GM21390 (cell line): ENCODE measurements at regions not wholly inside any gene's neighbourhood (a gene's known extent, or its start where the extent isn't known, plus 50 kb on each side); places are given as distances from the start of the nearest gene placed in this dataset.
"Not testable (repeated sequence)": the region's sequence is repeated elsewhere in the genome, so short reads cannot be mapped to it uniquely, and the experiment has no call there.

Experiments used
- ATAC-seq: cut with Tn5 transposase; IDR thresholded peaks from one replicate; pipeline ENCODE4 v1.9.1; 2021; ENCODE audit not compliant: unreplicated experiment

DNA sequence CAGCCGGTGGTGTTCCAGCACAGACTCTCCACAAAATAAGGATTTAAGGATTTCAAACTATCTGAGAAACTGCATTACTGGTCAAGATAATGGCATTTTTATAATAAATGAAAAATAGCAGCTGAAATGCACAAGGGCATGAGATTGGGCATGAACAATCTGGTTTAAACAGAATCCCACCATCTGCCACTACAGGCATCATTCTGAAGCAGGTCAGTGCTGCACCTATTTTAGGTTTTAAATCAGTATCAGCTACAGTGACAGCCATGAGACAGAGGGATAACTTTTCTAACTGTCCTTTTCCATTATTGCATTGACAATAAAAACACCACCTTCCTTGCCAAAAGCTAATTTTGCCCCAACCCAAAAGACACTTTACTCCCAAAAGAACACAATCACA is 186.8 kb downstream of the ETV1 start:
- no peak for ATAC-seq

DNA sequence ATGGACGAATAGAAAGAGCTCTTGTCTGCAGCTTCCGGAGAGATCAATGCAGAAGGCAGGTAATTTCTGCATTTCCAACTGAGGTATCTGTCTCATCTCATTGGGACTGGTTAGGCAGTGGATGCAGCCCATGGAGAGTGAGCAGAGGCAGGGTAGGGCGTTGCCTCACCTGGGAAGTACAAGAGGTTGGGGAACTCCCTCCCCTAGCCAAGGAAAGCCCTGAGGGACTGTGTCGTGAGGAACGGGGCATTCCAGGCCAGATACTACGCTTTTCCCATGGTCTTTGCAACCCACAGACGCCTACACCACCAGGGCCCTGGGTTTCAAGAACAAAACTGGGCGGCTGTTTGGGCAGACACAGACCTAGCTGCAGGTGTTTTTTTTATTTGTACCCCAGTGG is 186.3 kb downstream of the ETV1 start:
- no peak for ATAC-seq

DNA sequence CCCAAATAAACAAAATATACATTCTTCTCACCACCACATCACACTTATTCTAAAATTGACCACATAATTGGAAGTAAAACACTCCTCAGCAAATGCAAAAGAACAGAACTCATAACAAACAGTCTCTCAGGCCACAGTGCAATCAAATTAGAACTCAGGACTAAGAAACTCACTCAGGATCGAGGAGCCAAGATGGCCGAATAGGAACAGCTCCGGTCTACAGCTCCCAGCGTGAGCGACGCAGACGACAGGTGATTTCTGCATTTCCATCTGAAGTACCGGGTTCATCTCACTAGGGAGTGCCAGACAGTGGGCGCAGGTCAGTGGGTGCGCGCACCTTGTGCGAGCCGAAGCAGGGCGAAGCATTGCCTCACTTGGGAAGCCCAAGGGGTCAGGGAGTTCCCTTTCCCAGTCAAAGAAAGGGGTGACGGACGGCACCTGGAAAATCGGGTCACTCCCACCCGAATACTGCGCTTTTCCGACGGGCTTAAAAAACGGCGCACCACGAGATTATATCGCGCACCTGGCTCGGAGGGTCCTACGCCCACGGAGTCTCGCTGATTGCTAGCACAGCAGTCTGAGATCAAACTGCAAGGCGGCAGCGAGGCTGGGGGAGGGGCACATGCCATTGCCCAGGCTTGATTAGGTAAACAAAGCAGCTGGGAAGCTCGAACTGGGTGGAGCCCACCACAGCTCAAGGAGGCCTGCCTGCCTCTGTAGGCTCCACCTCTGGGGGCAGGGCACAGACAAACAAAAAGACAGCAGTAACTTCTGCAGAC is 183.2 kb downstream of the ETV1 start:
- ATAC-seq, result not testable (repeated sequence)

DNA sequence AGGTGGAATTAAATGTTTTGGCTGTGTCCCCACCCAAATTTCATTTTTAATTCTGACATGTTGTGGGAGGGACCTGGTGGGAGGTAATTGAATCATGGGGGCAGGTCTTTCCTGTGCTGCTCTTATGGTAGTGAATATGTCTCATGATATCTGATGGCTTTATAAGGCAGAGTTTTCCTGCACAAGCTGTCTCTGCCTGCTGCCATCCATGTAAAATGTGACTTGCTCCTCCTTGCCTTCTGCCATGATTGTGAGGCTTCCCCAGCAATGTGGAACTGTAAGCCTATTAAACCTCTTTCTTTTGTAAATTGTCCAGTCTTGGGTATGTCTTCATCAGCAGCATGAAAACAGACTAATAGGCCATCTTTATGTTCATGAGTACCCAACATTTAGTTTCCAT is 172.2 kb downstream of the ETV1 start:
- ATAC-seq, result not testable (repeated sequence)

DNA sequence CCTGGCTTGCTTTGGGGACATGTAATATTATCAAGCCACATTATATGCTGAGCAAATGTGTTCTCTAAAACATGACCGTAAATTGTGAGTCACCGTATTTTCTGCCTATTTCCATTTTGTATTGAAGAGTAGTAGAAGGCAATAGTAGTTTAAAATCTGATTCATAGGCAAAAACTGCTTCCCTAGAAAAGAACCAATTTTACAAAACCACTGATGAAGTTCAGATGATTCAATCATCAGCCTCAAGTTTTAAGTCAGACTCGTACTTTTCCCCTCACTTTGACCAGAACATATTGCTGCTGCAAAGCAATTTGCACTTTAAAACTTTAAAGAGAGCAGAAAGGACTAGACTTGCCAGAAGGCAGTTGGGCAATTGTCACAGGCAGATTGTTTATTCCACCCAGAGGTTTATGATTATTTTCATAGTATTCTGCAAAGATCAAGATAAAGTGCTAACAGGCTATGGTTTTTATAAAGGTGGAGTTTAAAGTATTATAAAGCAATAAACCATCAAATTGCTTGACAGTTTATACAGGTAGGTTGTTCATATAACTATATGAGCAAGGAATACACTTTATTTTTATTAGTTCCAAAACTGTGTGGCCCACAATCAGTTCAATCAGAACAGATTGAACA is 168.2 kb downstream of the ETV1 start:
- ATAC-seq, result no peak

DNA sequence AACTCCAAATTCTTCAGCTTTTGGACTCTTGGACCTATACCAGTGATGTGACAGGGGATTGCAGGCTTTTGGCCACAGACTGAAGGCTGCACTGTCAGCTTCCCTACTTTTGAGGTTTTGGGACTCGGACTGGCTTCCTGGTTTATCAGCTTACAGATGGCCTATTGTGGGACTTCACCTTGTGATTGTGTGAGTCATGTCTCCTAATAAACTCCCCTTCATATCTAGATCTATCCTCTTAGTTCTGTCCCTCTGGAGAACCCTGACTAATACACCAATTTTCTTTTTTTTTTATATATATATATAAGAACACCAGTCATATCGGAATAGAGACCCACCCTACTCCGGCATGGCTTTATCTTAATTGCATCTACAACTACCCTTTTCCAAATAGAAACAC is 166.8 kb downstream of the ETV1 start:
- ATAC-seq, result no peak

DNA sequence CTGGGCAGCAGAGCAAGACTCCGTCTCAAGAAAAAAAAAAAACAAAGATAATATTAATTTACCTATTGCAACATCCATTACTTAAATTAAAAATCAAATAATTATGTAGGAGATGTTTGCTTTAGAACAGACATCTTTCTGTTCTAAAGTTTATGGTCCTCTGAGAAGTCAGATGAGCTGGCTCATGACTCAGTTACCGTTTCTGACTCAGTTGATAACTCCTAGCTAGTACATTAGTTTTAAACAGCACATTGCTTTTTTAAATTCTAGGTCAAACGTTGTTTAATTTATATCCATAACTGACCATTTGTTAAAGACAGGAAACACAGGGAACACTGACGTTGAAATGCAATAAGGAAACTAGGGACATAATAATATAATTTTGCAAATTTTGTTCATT is 162.7 kb downstream of the ETV1 start:
- ATAC-seq, result no peak

DNA sequence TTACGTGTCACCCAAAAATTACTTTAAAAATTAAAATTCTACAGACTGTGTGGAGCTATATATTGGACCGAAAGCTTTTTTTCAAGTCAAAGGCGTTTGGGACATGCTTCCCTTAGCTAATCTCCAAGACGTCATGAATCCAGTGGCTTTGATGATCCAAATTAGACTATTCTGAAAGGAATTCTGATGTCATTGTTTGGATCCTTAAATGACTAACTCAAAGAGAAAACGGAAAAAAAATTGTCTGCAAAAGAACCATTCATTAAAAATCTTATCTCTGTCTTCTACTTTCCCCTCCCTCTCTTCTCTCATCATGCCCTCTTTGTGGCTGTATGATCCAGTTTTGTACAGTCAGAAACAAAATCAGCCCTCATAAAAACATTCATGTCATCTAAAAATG is 161.8 kb downstream of the ETV1 start:
- no peak for ATAC-seq

DNA sequence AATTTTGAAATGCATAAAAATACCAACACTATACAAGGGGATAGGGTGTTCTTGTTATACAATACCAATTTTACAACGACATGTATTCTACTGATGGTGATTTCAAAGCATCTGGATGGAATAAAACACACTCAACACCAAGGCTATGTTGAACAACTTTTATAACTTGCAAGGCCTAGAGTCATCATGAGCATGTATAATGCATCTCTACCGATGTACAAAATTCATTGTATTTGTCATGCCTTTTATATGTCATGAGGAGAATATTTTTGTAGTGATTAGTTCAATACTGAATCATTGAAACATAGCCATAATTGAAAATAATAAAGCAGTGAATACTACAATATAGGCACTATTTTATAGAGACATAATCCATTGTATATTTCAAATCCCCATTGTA is 160.2 kb downstream of the ETV1 start:
- no peak for ATAC-seq

DNA sequence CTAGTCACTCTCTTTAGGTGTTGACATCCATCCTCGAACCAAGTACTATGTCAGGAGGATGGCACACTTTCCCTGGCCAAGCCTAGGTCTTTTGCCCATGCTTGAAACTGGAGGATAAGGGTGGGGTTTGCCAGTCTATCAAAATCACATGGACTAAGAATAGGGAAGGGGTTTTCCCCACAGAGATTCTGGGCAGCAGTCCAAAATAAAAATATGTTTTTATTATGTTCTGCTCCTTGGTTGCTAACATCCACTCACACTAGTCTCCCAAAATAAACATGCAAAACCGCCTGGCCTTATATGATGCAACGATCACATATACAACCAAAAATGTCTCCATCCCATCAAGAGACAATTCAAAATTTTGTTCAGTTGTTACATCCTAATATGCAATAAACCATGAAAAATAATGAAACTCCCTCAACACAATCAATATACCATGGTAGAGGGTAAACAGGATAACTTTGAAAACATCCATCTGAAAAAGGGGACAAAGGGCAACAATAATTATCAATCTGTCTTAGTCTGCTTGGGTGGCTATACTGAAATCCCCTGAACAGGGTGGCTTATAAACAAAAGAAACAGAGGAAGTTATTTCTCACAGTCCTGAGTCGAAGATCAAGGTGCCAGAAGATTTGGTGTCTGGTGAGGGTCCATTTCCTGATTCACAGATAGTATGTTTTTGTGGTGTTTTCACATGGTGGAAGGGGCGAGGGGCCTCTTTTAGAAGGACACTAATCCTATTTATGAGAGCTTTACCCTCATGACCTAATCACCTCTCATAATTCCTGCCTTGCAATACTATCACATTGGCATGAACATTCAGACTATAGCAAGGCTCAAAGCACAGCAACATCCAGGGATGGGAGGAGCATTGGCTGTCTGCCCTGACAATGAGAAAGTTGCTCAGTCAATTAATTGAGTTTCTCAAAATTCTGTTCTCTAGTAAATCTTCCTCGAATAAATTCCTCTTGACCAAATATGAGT is 159.3 kb downstream of the ETV1 start:
- ATAC-seq, result no peak

DNA sequence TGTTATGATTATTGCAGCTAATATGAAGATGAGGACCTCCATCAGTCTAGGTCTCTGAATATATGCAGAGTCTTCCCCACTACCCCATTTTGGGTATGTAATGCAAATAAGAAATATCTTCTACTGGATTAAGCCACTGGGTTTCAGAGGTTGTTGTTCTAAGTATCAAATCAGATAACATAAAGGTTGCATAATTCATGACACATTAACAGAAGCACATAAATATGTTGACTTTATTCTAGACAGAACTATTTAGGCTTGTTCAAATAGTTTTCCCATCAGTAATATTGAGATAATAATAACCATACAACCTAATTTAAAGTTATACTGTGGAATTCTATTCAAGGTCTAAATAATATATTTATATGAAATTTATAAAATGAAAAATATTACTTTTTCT is 157.1 kb downstream of the ETV1 start:
- ATAC-seq, result no peak

DNA sequence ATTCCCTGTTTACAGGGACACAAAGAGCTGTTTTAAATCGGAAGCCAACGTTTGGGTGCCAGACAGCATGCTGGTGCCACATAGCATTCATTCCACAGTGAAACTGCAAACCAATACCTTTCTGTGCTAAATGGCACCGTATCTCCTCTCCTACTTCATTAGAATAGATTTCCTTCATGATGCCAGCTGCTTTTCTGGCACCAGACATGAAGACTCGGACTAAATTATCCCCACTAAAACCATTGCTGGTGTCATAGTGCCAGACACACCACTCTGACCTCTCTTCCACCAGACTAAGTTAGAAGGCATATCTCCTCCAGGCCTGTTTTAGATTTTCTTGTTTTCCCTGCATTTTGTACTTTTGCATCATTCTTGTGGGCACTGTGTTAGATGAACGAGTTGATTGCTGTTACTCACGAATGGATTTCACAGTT is 155.1 kb downstream of the ETV1 start:
- ATAC-seq, result no peak

DNA sequence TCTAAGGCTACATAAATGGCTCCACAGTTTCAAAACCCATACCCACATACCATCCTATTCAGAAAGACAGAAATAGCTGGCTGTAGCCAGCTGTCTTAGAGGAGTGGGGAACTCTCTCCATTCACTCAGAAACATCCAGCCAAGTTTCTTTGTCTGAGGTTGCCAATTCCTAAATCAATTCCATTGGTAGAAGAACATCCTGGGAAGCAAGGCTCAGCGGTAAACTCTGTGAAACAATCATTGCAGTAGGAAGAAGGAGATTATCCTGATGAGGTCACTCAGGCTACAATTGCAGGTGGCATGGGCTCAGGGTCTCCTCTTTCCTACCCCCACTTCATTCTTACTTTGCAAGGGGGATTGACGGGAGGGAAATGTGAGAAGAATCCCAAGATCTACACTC is 154.0 kb downstream of the ETV1 start:
- ATAC-seq, result no peak

DNA sequence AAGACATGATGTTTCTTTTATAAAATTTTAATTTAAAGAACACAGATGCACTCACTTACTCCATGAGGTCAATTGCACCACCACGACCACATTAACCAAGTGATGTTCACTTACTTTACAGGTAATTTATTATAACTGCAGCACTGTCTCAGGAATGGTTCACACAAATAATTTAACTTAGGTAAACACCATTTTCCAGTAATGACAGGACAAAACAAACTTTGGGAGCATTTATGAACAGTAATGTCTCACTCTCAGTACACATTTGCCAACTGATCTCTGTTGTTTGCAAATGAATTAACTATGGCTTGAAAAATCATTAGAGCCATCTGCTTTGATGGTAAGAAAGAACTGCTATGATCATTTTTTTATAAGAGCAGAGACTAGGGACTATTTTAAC is 150.4 kb downstream of the ETV1 start:
- ATAC-seq, result no peak
